SK-N-SH treated with all-trans-retinoic acid at 6 μM for 48 hours (cell line): ENCODE measurements at regions not wholly inside any gene's neighbourhood (a gene's known extent, or its start where the extent isn't known, plus 50 kb on each side); places are given as distances from the start of the nearest gene placed in this dataset.

Experiments used
- ATAC-seq: fragments of 200-7000 bp; cut with Tn5 transposase; 3 replicates; pipeline ENCODE4 v1.9.1; 2020; ENCODE audit warnings: mild to moderate bottlenecking, moderate library complexity
- BACH2 ChIP-seq: fragments of 250-450 bp; sonication (Bioruptor Pico); IDR thresholded peaks from 2 replicates; pipeline ENCODE4 v1.9.0; 2021; ENCODE audit warnings: mild to moderate bottlenecking, borderline replicate concordance
- CREB5 ChIP-seq: fragments of 250-450 bp; sonication (Bioruptor Pico); IDR thresholded peaks from 2 replicates; pipeline ENCODE4 v1.5.1; 2020; ENCODE audit warnings: low read depth, mild to moderate bottlenecking, moderate library complexity
- ESRRG ChIP-seq: fragments of 250-450 bp; sonication (Bioruptor Pico); IDR thresholded peaks from 2 replicates; pipeline ENCODE4 v1.6.1; 2021; ENCODE audit warnings: mild to moderate bottlenecking
- ISL1 ChIP-seq: fragments of 250-450 bp; sonication (Bioruptor Pico); IDR thresholded peaks from 2 replicates; pipeline ENCODE4 v2.1.2; 2022; ENCODE audit warnings: mild to moderate bottlenecking, moderate library complexity
- OSR1 ChIP-seq: fragments of 250-450 bp; sonication (Bioruptor Pico); IDR thresholded peaks from 2 replicates; pipeline ENCODE4 v1.8.0; 2022; ENCODE audit warnings: moderate library complexity, mild to moderate bottlenecking, inconsistent platforms
- PATZ1 ChIP-seq: fragments of 250-450 bp; sonication (Bioruptor Pico); IDR thresholded peaks from 2 replicates; pipeline ENCODE4 v1.8.0; 2020; ENCODE audit warnings: mild to moderate bottlenecking, moderate library complexity, borderline replicate concordance
- RARB ChIP-seq: fragments of 250-450 bp; sonication (Bioruptor Pico); IDR thresholded peaks from 2 replicates; pipeline ENCODE4 v1.8.0; 2021; ENCODE audit warnings: mild to moderate bottlenecking, moderate library complexity
- SNAI2 ChIP-seq: fragments of 250-450 bp; sonication (Bioruptor Pico); IDR thresholded peaks from 2 replicates; pipeline ENCODE4 v1.5.0; 2020; ENCODE audit warnings: mild to moderate bottlenecking, moderate library complexity
- TCF4 ChIP-seq: fragments of 250-450 bp; sonication (Bioruptor Pico); IDR thresholded peaks from 2 replicates; pipeline ENCODE4 v1.8.0; 2021; ENCODE audit warnings: mild to moderate bottlenecking, moderate library complexity, borderline replicate concordance
- TOX ChIP-seq: fragments of 250-450 bp; sonication (Bioruptor Pico); IDR thresholded peaks from 2 replicates; pipeline ENCODE4 v1.8.0; 2021; ENCODE audit warnings: mild to moderate bottlenecking, moderate library complexity, borderline replicate concordance
- TSHZ2 ChIP-seq: fragments of 250-450 bp; sonication (Bioruptor Pico); IDR thresholded peaks from 2 replicates; pipeline ENCODE4 v1.5.0; 2020; ENCODE audit warnings: mild to moderate bottlenecking, moderate library complexity
- ZC3H10 ChIP-seq: fragments of 250-450 bp; sonication (Bioruptor Pico); IDR thresholded peaks from 2 replicates; pipeline ENCODE4 v1.5.1; 2021; ENCODE audit warnings: mild to moderate bottlenecking, moderate library complexity
- ZFP30 ChIP-seq: fragments of 450-650 bp; formaldehyde crosslinking; IDR thresholded peaks from 2 replicates; pipeline ENCODE4 v1.5.0; 2022; ENCODE audit warnings: mild to moderate bottlenecking, moderate library complexity
- ZNF70 ChIP-seq: fragments of 450-650 bp; formaldehyde crosslinking; IDR thresholded peaks from 2 replicates; pipeline ENCODE4 v1.5.0; 2020; ENCODE audit warnings: mild to moderate bottlenecking, moderate library complexity
- ZNF8 ChIP-seq: fragments of 450-650 bp; formaldehyde crosslinking; IDR thresholded peaks from 2 replicates; pipeline ENCODE4 v1.5.0; 2020; ENCODE audit warnings: mild to moderate bottlenecking, moderate library complexity

- TF ChIP-seq ZNF8 (CRISPR knock-in tag) (no peak), BACH2 (CRISPR knock-in tag) (no peak), OSR1 (CRISPR knock-in tag) (no peak), TCF4 (no peak), RARB (CRISPR knock-in tag) (no peak), ESRRG (CRISPR knock-in tag) (no peak), ZNF70 (CRISPR knock-in tag) (no peak), CREB5 (CRISPR knock-in tag) (no peak), TSHZ2 (CRISPR knock-in tag) (no peak)
- ATAC-seq: no peak
These were observed 97.7 kb downstream of the CRYAA start for GRCh38 chr21:43266534-43266933.

GRCh38 chr21:43262427-43262826 is 93.6 kb downstream of the CRYAA start:
- no peak; the same call in 2 of the 3 replicates for ATAC-seq
- TF ChIP-seq ZC3H10 (no peak), OSR1 (CRISPR knock-in tag) (no peak), ZFP30 (CRISPR knock-in tag) (no peak), TOX (no peak), CREB5 (CRISPR knock-in tag) (no peak), ISL1 (CRISPR knock-in tag) (no peak), ESRRG (CRISPR knock-in tag) (no peak), ZNF8 (CRISPR knock-in tag) (no peak), ZNF70 (CRISPR knock-in tag) (no peak), PATZ1 (CRISPR knock-in tag) (no peak), RARB (CRISPR knock-in tag) (no peak), BACH2 (CRISPR knock-in tag) (no peak), SNAI2 (CRISPR knock-in tag) (no peak)
